Adrenal gland (tissue), 9 donors: ENCODE measurements at regions not wholly inside any gene's neighbourhood (a gene's known extent, or its start where the extent isn't known, plus 50 kb on each side); places are given as distances from the start of the nearest gene placed in this dataset.

ENCODE experiments used
- DNase-seq, 7 donors: peaks; one replicate each; pipeline ENCODE4 v3.0.0-alpha.2; 2019 to 2020
- H3K27ac ChIP-seq, 5 donors: fragments of 200-600 bp; sonication (generic) in 4 of 5; 1 replicate in 3 of 5; 2 replicates in 2 of 5; pipeline versions ENCODE4 v1.5.1 to v1.8.0; 2016 to 2020; ENCODE audit warnings: mild to moderate bottlenecking in 1 of 5
- H3K27me3 ChIP-seq: fragments of 200-600 bp; 2 replicates; pipeline ENCODE4 v1.8.0; 2021
- H3K36me3 ChIP-seq, 2 donors: fragments of 200-600 bp; replicated peaks in 1 of 2; 1 replicate in 1 of 2; 2 replicates in 1 of 2; pipeline versions ENCODE4 v1.5.1 to v1.8.0; 2018 to 2022
- H3K4me1 ChIP-seq, 2 donors: fragments of 200-600 bp; replicated peaks in 1 of 2; 1 replicate in 1 of 2; 2 replicates in 1 of 2; pipeline versions ENCODE4 v1.5.1 to v1.8.0; 2018 to 2021
- H3K4me3 ChIP-seq, 4 donors: fragments of 200-600 bp; sonication (generic) in 3 of 4; one replicate each; pipeline ENCODE4 v1.5.1; 2016 to 2018
- H3K9me3 ChIP-seq, 3 donors: fragments of 200-600 bp; sonication (generic) in 1 of 3; replicated peaks in 1 of 3; 1 replicate in 2 of 3; 2 replicates in 1 of 3; pipeline versions ENCODE4 v1.5.1 to v1.8.0; 2016 to 2021
- POLR2A ChIP-seq, 2 donors: fragments of 450-650 bp; IDR thresholded peaks; one replicate each; pipeline ENCODE4 v1.6.1; 2017; ENCODE audit warnings: antibody characterized with exemption in 2 of 2, mild to moderate bottlenecking in 2 of 2, moderate library complexity in 1 of 2
- WGBS, 4 donors: extraction: QIAGEN DNeasy Blood & Tissue Kit in 2 of 4; methylation state at CpG; one replicate each; pipeline versions ENCODE4 v1.1.5 to v1.1.7; 2013 to 2017; 5-methylcytosine and 5-hydroxymethylcytosine counted together
- intact Hi-C, 2 donors: fragments of 100-400 bp; cut with DNase I; formaldehyde crosslinking; loops; one replicate each; pipeline versions ENCODE4 v1.14.1 to v1.15.0; 2022 to 2023
- TF ChIP-seq, protein P1 (sequence below), 6 experiments: fragments of 450-650 bp in 4 of 6; fragments of 200-600 bp in 2 of 6; sonication (generic) in 1 of 6; IDR thresholded peaks; 1 replicate in 5 of 6; 2 replicates in 1 of 6; pipeline versions ENCODE4 v1.5.1 to v1.8.0; 2016 to 2021; ENCODE audit warnings: antibody characterized with exemption in 6 of 6, mild to moderate bottlenecking in 2 of 6, moderate library complexity in 1 of 6
- donor health status: healthy with polysubstance abuse.
- donor health status: Bipolar disorder and iron deficiency.
- donor health status: DM: yes; HTN: yes; CAD: no.
- donor health status: DM: no; HTN: no; CAD: no.
- donor health status: DM: no; HTN: no; CAD: no.

- TF ChIP-seq, protein P1, sequence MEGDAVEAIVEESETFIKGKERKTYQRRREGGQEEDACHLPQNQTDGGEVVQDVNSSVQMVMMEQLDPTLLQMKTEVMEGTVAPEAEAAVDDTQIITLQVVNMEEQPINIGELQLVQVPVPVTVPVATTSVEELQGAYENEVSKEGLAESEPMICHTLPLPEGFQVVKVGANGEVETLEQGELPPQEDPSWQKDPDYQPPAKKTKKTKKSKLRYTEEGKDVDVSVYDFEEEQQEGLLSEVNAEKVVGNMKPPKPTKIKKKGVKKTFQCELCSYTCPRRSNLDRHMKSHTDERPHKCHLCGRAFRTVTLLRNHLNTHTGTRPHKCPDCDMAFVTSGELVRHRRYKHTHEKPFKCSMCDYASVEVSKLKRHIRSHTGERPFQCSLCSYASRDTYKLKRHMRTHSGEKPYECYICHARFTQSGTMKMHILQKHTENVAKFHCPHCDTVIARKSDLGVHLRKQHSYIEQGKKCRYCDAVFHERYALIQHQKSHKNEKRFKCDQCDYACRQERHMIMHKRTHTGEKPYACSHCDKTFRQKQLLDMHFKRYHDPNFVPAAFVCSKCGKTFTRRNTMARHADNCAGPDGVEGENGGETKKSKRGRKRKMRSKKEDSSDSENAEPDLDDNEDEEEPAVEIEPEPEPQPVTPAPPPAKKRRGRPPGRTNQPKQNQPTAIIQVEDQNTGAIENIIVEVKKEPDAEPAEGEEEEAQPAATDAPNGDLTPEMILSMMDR (IDR thresholded peaks at IDR 0.05), result no peak
- no peak for TF ChIP-seq POLR2A (IDR thresholded peaks at IDR 0.05)
- WGBS, 4 donors, result 74 to 80% (median 76%) methylated on average over 4 of the region's 4 CpGs
- Histone ChIP-seq H3K4me3 (no peak overlapping the region), H3K27me3 (no peaks in the 10 kb centered on the region), H3K36me3 (no peaks in the 10 kb centered on the region), H3K4me1 (no peaks in the 10 kb centered on the region), H3K9me3 (no peaks in the 10 kb centered on the region), H3K27ac (no peak overlapping the region)
- DNase-seq, result no peak
- intact Hi-C loops, result no loop called here
Observed at GRCh38 chr7:21067216-21067615, 280.5 kb upstream of the SP8 start.

- no peaks in the 10 kb centered on the region for H3K27me3 ChIP-seq
- TF ChIP-seq POLR2A (IDR thresholded peaks at IDR 0.05), result no peak
- TF ChIP-seq, protein P1 (IDR thresholded peaks at IDR 0.05), result no peak
- no peak overlapping the region for H3K27ac ChIP-seq
- intact Hi-C loops, result no loop called here
- H3K9me3 ChIP-seq, result no peaks in the 10 kb centered on the region
- no peak overlapping the region for H3K4me3 ChIP-seq
- 61 to 85% (median 69%) methylated on average over 1 of the region's 1 CpG for WGBS, 4 donors
- no peaks in the 10 kb centered on the region for H3K4me1 ChIP-seq
- no peaks in the 10 kb centered on the region for H3K36me3 ChIP-seq
- DNase-seq, result no peak
Observed at GRCh38 chr7:21070571-21071090, 283.9 kb upstream of the SP8 start.

- intact Hi-C loops, result no loop called here
- Histone ChIP-seq H3K4me1 (no peaks in the 10 kb centered on the region), H3K4me3 (no peak overlapping the region), H3K9me3 (no peaks in the 10 kb centered on the region), H3K36me3 (no peaks in the 10 kb centered on the region), H3K27ac (no peak overlapping the region), H3K27me3 (no peaks in the 10 kb centered on the region)
- TF ChIP-seq, protein P1 (IDR thresholded peaks at IDR 0.05), result no peak
- TF ChIP-seq POLR2A (IDR thresholded peaks at IDR 0.05), result no peak
- DNase-seq, result no peak
- 18 to 32% (median 24%) methylated on average over 3 of the region's 3 CpGs for WGBS, 4 donors
Observed at GRCh38 chr7:21071561-21072501, 285.1 kb upstream of the SP8 start.

GRCh38 chr7:21076054-21076453 is 289.4 kb upstream of the SP8 start:
- intact Hi-C loops, result no loop called here
- no peaks in the 10 kb centered on the region for H3K36me3 ChIP-seq
- no peak for TF ChIP-seq POLR2A (IDR thresholded peaks at IDR 0.05)
- TF ChIP-seq, protein P1 (IDR thresholded peaks at IDR 0.05), result no peak
- no peak for DNase-seq
- H3K9me3 ChIP-seq, result no peaks in the 10 kb centered on the region
- H3K4me3 ChIP-seq, result no peak overlapping the region
- H3K4me1 ChIP-seq, result no peaks in the 10 kb centered on the region
- no peak overlapping the region for H3K27ac ChIP-seq
- no peaks in the 10 kb centered on the region for H3K27me3 ChIP-seq
- WGBS, 4 donors, result 23 to 43% (median 37%) methylated on average over 5 of the region's 5 CpGs
